IPS-15b (cell line): ENCODE measurements at regions not wholly inside any gene's neighbourhood (a gene's known extent, or its start where the extent isn't known, plus 50 kb on each side); places are given as distances from the start of the nearest gene placed in this dataset.

Experiments used
- H3K27me3 ChIP-seq: one replicate; pipeline ENCODE4 v1.6.1; 2013; ENCODE audit warnings: low read length; ENCODE audit not compliant: control insufficient read depth, insufficient read depth
- H3K36me3 ChIP-seq: one replicate; pipeline ENCODE4 v1.6.1; 2013; ENCODE audit warnings: low read length; ENCODE audit not compliant: control insufficient read depth, insufficient read depth
- H3K4me1 ChIP-seq: one replicate; pipeline ENCODE4 v1.6.1; 2013; ENCODE audit warnings: mild to moderate bottlenecking, low read length; ENCODE audit not compliant: control insufficient read depth, insufficient read depth
- H3K4me3 ChIP-seq: one replicate; pipeline ENCODE4 v1.5.1; 2013; ENCODE audit warnings: low read depth, low read length
- H3K9ac ChIP-seq: one replicate; pipeline ENCODE4 v1.6.1; 2013; ENCODE audit warnings: low read depth, mild to moderate bottlenecking, low read length
- H3K9me3 ChIP-seq: one replicate; pipeline ENCODE4 v1.6.1; 2013; ENCODE audit warnings: mild to moderate bottlenecking, low read length; ENCODE audit not compliant: control insufficient read depth, insufficient read depth

- no peak overlapping the region for H3K9ac ChIP-seq
- no peak overlapping the region for H3K4me3 ChIP-seq
- H3K36me3 ChIP-seq: no peaks in the 10 kb centered on the region
- no peaks in the 10 kb centered on the region for H3K27me3 ChIP-seq
- no peaks in the 10 kb centered on the region for H3K9me3 ChIP-seq
- H3K4me1 ChIP-seq: no peaks in the 10 kb centered on the region
Measured at GRCh38 chr10:3413937-3414666, 241.5 kb upstream of the PITRM1 start.

GRCh38 chr10:3412646-3413045 is 240.1 kb upstream of the PITRM1 start:
- Histone ChIP-seq H3K9me3 (no peaks in the 10 kb centered on the region), H3K27me3 (no peaks in the 10 kb centered on the region), H3K4me3 (no peak overlapping the region), H3K4me1 (no peaks in the 10 kb centered on the region), H3K36me3 (no peaks in the 10 kb centered on the region), H3K9ac (no peak overlapping the region)

- no peak overlapping the region for H3K9ac ChIP-seq
Measured at GRCh38 chr10:3412071-3412582, 239.5 kb upstream of the PITRM1 start.

DNA sequence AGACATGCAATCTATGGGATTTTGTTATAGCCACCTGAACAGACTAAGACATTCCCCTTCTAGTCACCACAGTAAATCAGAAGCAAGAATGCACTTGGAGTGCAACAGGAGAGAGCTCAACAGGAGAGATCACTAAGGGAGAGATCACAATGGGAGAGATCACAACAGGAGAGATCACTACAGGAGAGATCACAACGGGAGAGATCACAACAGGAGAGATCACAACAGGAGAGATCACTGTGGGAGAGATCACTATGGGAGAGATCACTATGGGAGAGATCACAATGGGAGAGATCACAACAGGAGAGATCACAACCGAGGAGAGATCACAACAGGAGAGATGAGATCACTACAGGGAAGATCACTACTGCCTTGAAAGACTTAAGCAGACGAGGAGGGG is 238.5 kb upstream of the PITRM1 start:
- Histone ChIP-seq H3K9me3 (no peaks in the 10 kb centered on the region), H3K27me3 (no peaks in the 10 kb centered on the region), H3K9ac (no peak overlapping the region), H3K4me1 (no peaks in the 10 kb centered on the region), H3K4me3 (no peak overlapping the region), H3K36me3 (no peaks in the 10 kb centered on the region)

More at GRCh38 chr10:3412071-3412582, 239.5 kb upstream of the PITRM1 start:
- Histone ChIP-seq H3K9me3 (no peaks in the 10 kb centered on the region), H3K27me3 (no peaks in the 10 kb centered on the region), H3K4me1 (no peaks in the 10 kb centered on the region), H3K4me3 (no peak overlapping the region), H3K36me3 (no peaks in the 10 kb centered on the region)

GRCh38 chr10:3409928-3410327 is 237.3 kb upstream of the PITRM1 start:
- Histone ChIP-seq H3K27me3 (no peaks in the 10 kb centered on the region), H3K9me3 (no peaks in the 10 kb centered on the region), H3K36me3 (no peaks in the 10 kb centered on the region), H3K9ac (no peak overlapping the region), H3K4me3 (no peak overlapping the region), H3K4me1 (no peaks in the 10 kb centered on the region)

- Histone ChIP-seq H3K27me3 (no peaks in the 10 kb centered on the region), H3K4me3 (no peak overlapping the region), H3K36me3 (no peaks in the 10 kb centered on the region), H3K9me3 (no peaks in the 10 kb centered on the region), H3K9ac (no peak overlapping the region), H3K4me1 (no peaks in the 10 kb centered on the region)
Measured at GRCh38 chr10:3408603-3409365, 236.2 kb upstream of the PITRM1 start.

DNA sequence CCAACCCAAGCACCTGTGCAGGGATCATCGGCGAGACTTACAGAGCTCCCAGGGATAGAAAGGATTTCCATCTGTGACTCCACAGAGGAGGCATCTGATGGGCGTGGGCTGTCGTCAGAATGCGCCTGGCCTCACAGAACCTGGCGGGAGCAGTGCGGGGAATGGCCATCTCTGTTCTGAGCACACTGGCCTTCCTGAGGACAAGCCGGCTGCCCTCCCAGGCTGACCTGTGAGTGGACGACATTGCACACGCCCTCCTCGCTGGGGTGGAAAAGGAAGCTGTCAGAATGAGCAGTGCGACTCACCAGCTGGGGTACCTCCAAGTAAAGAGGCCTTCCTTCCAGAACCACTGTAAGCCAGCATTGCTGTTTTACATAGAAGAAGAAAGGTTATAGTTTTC is 234.6 kb upstream of the PITRM1 start:
- H3K9ac ChIP-seq: no peak overlapping the region
- no peaks in the 10 kb centered on the region for H3K4me1 ChIP-seq
- H3K27me3 ChIP-seq: no peaks in the 10 kb centered on the region
- H3K4me3 ChIP-seq: no peak overlapping the region
- no peaks in the 10 kb centered on the region for H3K36me3 ChIP-seq
- H3K9me3 ChIP-seq: no peaks in the 10 kb centered on the region

DNA sequence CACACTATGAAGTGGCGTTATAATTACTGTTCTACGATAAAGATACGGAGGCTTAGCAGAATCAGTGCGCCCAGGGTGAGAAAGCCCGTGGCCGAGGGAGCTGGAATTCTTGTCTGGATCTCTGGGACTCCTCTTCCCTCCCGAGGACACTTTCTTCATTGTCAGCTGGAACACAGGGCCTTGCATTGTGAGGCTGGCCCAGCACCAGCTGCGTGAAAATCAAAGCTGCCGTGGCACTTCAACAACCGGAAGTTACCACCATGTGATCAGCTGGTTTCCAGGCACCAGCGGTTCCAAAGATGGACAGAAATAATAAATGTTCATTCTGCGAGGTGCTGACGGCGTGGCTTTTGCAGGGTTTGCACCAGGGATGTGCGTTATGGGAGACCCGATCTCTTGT is 234.0 kb upstream of the PITRM1 start:
- H3K9ac ChIP-seq: no peak overlapping the region
- no peaks in the 10 kb centered on the region for H3K4me1 ChIP-seq
- no peaks in the 10 kb centered on the region for H3K36me3 ChIP-seq
- no peak overlapping the region for H3K4me3 ChIP-seq
- no peaks in the 10 kb centered on the region for H3K27me3 ChIP-seq
- H3K9me3 ChIP-seq: no peaks in the 10 kb centered on the region

DNA sequence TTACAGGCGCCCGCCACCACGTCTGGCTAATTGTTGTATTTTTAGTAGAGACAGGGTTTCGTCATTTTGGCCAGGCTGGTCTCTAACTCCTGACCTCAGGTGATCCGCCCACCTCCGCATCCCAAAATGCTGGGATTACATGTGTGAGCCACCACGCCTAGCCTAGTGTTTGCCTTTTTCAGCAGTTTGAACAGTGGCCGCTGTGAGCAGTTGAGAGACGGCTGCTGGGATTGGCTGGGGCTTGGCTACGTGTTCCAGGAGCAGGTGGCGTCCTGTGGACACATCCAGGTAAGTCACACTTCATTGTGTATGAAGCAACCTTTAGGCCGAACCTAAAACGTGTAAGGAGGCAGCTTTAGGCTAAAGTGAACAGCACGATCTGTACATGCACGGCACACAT is 231.8 kb upstream of the PITRM1 start:
- Histone ChIP-seq H3K36me3 (no peaks in the 10 kb centered on the region), H3K4me3 (no peak overlapping the region), H3K4me1 (no peaks in the 10 kb centered on the region), H3K9ac (no peak overlapping the region), H3K9me3 (no peaks in the 10 kb centered on the region), H3K27me3 (no peaks in the 10 kb centered on the region)

DNA sequence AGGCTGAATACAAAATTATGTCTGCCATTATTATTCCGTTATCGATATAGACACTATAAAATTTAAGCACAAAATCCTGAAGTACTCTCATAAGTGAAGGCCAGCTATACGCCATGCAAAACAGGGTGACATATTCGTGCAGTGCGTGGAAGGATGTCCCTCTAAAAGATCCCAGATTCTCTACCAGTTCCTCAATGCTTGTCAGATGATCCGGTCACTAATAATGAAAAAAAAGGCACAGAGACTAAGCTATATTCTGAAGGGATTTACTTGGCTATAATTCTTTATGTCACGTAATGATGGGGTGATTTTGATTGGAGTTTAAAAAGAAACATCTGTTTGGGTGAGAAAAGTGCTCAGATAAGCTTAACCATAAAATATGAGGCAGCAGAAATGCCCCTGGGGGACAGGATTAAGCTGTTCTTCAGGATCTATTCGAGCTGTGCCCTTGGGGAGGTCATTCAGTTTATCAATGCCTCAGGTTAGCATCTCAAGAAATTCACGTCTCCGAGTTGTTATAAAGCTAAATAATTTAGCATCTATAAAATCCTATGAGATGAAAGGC is 229.7 kb upstream of the PITRM1 start:
- H3K27me3 ChIP-seq: no peaks in the 10 kb centered on the region
- H3K9me3 ChIP-seq: no peaks in the 10 kb centered on the region
- H3K4me1 ChIP-seq: no peaks in the 10 kb centered on the region

DNA sequence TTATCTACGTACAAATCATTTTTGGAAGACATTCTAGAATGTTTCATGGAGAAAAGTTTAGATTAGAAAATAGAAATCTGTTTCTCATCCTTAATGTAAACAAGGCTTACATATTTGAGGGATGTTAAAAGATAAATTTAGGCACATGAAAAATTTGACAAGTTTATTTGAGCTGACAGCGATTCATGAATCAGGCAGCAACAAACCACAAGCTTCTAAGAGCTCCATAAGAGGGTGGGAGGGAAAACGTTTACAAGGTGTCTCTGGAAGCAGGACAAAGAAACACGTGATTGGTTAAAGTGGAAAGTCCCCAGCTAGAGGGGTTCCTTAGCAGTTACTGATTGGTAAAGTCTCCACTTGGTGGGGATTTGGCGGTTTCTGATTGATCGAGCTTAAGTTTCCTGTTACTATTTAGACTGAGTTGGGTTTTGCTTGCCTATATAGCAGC is 228.9 kb upstream of the PITRM1 start:
- Histone ChIP-seq H3K36me3 (no peaks in the 10 kb centered on the region), H3K4me1 (no peaks in the 10 kb centered on the region), H3K27me3 (no peaks in the 10 kb centered on the region), H3K9me3 (no peaks in the 10 kb centered on the region), H3K4me3 (no peak overlapping the region), H3K9ac (no peak overlapping the region)

More for the DNA sequence above, 229.7 kb upstream of the PITRM1 start:
- H3K9ac ChIP-seq: no peak overlapping the region
- H3K4me3 ChIP-seq: no peak overlapping the region
- H3K36me3 ChIP-seq: no peaks in the 10 kb centered on the region
